Endodermal cell (in vitro differentiated cells): ENCODE measurements at regions not wholly inside any gene's neighbourhood (a gene's known extent, or its start where the extent isn't known, plus 50 kb on each side); places are given as distances from the start of the nearest gene placed in this dataset.

Source experiments
- DNase-seq: peaks from one replicate; pipeline ENCODE4 v3.0.0-alpha.2; 2017
- H3K27ac ChIP-seq: 2 replicates; pipeline ENCODE4 v1.5.1; 2013; ENCODE audit warnings: mild to moderate bottlenecking, low read depth, low read length, moderate library complexity
- H3K27me3 ChIP-seq: 2 replicates; pipeline ENCODE4 v1.6.1; 2013; ENCODE audit warnings: mild to moderate bottlenecking, low read length, moderate library complexity; ENCODE audit not compliant: insufficient read depth, control insufficient read depth, poor library complexity, severe bottlenecking
- H3K36me3 ChIP-seq: 2 replicates; pipeline ENCODE4 v1.7.0; 2013; ENCODE audit warnings: mild to moderate bottlenecking, low read length, moderate library complexity; ENCODE audit not compliant: control insufficient read depth, insufficient read depth
- H3K4me1 ChIP-seq: one replicate; pipeline ENCODE4 v1.7.0; 2013; ENCODE audit warnings: low read length; ENCODE audit not compliant: control insufficient read depth, insufficient read depth
- H3K4me3 ChIP-seq: 2 replicates; pipeline ENCODE4 v1.5.1; 2013; ENCODE audit warnings: mild to moderate bottlenecking, low read length, moderate library complexity
- H3K9ac ChIP-seq: 2 replicates; pipeline ENCODE4 v1.6.1; 2013; ENCODE audit warnings: mild to moderate bottlenecking, low read length, moderate library complexity; ENCODE audit not compliant: poor library complexity, severe bottlenecking; ENCODE audit errors: extremely low read depth
- H3K9me3 ChIP-seq: 2 replicates; pipeline ENCODE4 v1.6.1; 2013; ENCODE audit warnings: mild to moderate bottlenecking, low read length, moderate library complexity; ENCODE audit not compliant: control insufficient read depth
- H3K27ac Mint-ChIP-seq: 2 replicates; pipeline ENCODE4 v1.8.0; 2020; ENCODE audit warnings: mixed read lengths
- H3K27me3 Mint-ChIP-seq: 2 replicates; pipeline ENCODE4 v1.8.0; 2021; ENCODE audit warnings: mild to moderate bottlenecking, mixed read lengths; ENCODE audit not compliant: insufficient read depth
- H3K36me3 Mint-ChIP-seq: 2 replicates; pipeline ENCODE4 v1.8.0; 2020; ENCODE audit warnings: low read depth, mixed read lengths
- H3K4me1 Mint-ChIP-seq: 2 replicates; pipeline ENCODE4 v1.8.0; 2020; ENCODE audit warnings: mixed read lengths
- H3K4me3 Mint-ChIP-seq: 2 replicates; pipeline ENCODE4 v1.8.0; 2020; ENCODE audit warnings: mild to moderate bottlenecking, moderate library complexity, mixed read lengths
- H3K9me3 Mint-ChIP-seq: 2 replicates; pipeline ENCODE4 v1.8.0; 2020; ENCODE audit warnings: mild to moderate bottlenecking, mixed read lengths
- WGBS, 2 experiments: methylation state at CpG; one replicate each; pipeline versions ENCODE4 v1.1.5 to v1.1.7; 2013; ENCODE audit warnings: missing lambda C conversion rate in 2 of 2, mixed read lengths in 1 of 2; ENCODE audit not compliant: insufficient coverage in 1 of 2, insufficient read length in 1 of 2; 5-methylcytosine and 5-hydroxymethylcytosine counted together
- TF ChIP-seq, protein P1 (sequence below): fragments of 200-600 bp; sonication (generic); conservative IDR thresholded peaks from 2 replicates; pipeline ENCODE4 v1.5.0; 2021; ENCODE audit warnings: antibody characterized with exemption, mild to moderate bottlenecking

DNA sequence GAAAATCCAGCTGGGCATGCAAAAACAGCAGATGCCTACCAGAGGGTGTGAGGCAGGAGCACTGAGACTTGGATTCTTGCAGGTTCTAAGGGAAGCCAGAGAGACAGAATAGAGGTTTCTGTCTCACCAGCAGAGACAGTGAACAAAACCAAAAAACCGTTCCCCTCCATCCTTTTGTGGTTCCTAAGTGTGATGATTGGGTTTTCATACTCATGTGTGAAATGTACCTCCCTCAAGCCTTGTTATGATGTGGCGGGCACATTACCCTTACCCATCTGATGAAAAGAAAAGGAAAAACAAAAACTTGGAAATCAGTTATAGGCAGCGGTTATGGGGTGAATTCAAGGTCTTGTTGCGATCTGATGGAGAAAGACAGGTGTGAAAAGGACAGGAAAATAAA lies 172.6 kb upstream of the CDH13 start:
- Histone ChIP-seq H3K27me3 (peaks cover 14% of the 10 kb centered on the region), H3K9me3 (no peaks in the 10 kb centered on the region), H3K36me3 (no peaks in the 10 kb centered on the region), H3K4me3 (no peak overlapping the region), H3K4me1 (peaks cover 22% of the 10 kb centered on the region), H3K27ac (no peak overlapping the region), H3K9ac (no peak overlapping the region)
- H3K9me3 Mint-ChIP-seq: no peaks in the 10 kb centered on the region
- H3K36me3 Mint-ChIP-seq: no peaks in the 10 kb centered on the region
- H3K4me1 Mint-ChIP-seq: peaks cover 64% of the 10 kb centered on the region
- H3K4me3 Mint-ChIP-seq: no peak overlapping the region
- no peak overlapping the region for H3K27ac Mint-ChIP-seq
- TF ChIP-seq, protein P1, sequence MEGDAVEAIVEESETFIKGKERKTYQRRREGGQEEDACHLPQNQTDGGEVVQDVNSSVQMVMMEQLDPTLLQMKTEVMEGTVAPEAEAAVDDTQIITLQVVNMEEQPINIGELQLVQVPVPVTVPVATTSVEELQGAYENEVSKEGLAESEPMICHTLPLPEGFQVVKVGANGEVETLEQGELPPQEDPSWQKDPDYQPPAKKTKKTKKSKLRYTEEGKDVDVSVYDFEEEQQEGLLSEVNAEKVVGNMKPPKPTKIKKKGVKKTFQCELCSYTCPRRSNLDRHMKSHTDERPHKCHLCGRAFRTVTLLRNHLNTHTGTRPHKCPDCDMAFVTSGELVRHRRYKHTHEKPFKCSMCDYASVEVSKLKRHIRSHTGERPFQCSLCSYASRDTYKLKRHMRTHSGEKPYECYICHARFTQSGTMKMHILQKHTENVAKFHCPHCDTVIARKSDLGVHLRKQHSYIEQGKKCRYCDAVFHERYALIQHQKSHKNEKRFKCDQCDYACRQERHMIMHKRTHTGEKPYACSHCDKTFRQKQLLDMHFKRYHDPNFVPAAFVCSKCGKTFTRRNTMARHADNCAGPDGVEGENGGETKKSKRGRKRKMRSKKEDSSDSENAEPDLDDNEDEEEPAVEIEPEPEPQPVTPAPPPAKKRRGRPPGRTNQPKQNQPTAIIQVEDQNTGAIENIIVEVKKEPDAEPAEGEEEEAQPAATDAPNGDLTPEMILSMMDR: no peak
- WGBS, 2 experiments: 96 to 100% methylated on average over 2 to 4 of the region's 4 CpGs
- DNase-seq: no peak
- peaks cover 66% of the 10 kb centered on the region for H3K27me3 Mint-ChIP-seq

DNA sequence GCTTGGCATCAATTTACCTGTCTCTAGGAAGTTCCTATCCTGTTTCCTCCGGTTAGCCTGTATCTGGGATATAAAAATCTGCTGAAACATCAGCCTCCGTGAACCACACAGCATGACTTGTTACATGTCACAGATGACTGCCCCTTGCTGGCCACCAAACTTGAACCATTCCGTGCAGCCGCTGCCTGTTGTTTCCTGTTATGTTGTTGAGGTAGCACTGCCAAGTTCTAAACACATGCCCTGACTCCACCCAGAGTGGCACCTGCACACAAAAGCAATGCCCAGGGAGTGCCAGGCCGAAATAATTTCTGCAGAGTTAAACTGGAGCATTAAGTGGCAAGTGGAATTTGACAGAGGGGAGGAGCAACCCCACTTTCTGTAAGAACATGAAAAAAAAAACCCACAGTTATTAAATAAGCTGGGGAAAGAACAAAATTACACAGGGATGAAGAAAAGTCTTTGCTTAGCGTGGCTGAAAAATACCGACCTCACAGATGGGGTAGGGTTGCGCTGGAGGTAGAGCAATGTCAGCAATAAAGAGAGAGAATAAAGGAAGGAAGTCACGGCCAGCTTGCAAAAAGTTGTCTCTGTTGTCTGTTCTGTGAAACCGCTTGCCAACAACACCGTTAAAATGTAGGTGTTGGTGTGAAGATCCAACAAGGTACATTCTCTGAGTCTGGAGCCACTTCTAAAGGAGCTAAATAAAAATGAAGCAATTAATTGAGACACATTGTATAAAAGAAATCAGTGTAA lies 174.6 kb upstream of the CDH13 start:
- no peak overlapping the region for H3K27ac Mint-ChIP-seq
- no peaks in the 10 kb centered on the region for H3K9me3 ChIP-seq

GRCh38 chr16:82451449-82451848 lies 175.3 kb upstream of the CDH13 start:
- no peaks in the 10 kb centered on the region for H3K36me3 Mint-ChIP-seq
- Histone ChIP-seq H3K4me3 (no peak overlapping the region), H3K9me3 (peaks cover under 1% of the 10 kb centered on the region), H3K27ac (no peak overlapping the region), H3K27me3 (peaks cover 14% of the 10 kb centered on the region), H3K9ac (no peak overlapping the region), H3K4me1 (peaks cover 22% of the 10 kb centered on the region), H3K36me3 (no peaks in the 10 kb centered on the region)
- no peak for DNase-seq
- H3K9me3 Mint-ChIP-seq: no peaks in the 10 kb centered on the region
- 50 to 72% methylated on average over 1 to 3 of the region's 3 CpGs for WGBS, 2 experiments
- H3K4me1 Mint-ChIP-seq: peaks cover 67% of the 10 kb centered on the region
- peaks cover 69% of the 10 kb centered on the region for H3K27me3 Mint-ChIP-seq
- no peak overlapping the region for H3K4me3 Mint-ChIP-seq
- TF ChIP-seq, protein P1: no peak
- H3K27ac Mint-ChIP-seq: no peak overlapping the region

More for the DNA sequence above, 174.6 kb upstream of the CDH13 start:
- Mint-ChIP-seq H3K4me3 (no peak overlapping the region), H3K9me3 (no peaks in the 10 kb centered on the region), H3K27me3 (peaks cover 72% of the 10 kb centered on the region), H3K36me3 (no peaks in the 10 kb centered on the region), H3K4me1 (peaks cover 70% of the 10 kb centered on the region)
- H3K36me3 ChIP-seq: no peaks in the 10 kb centered on the region
- H3K4me1 ChIP-seq: peaks cover 22% of the 10 kb centered on the region
- no peak overlapping the region for H3K4me3 ChIP-seq
- H3K9ac ChIP-seq: no peak overlapping the region
- DNase-seq: no peak
- H3K27me3 ChIP-seq: peaks cover 14% of the 10 kb centered on the region
- TF ChIP-seq, protein P1: no peak
- WGBS, 2 experiments: 88 to 100% methylated on average over 6 to 11 of the region's 11 CpGs
- no peak overlapping the region for H3K27ac ChIP-seq
